ENCODE measurements at regions not wholly inside any gene's neighbourhood (a gene's known extent, or its start where the extent isn't known, plus 50 kb on each side); places are given as distances from the start of the nearest gene placed in this dataset.

GRCh38 chr13:73754727-73755292 is 379.4 kb downstream of the KLF12 start:
- H3K4me2 ChIP-seq, result no peak overlapping the region
- no peaks in the 10 kb centered on the region for H3K9me3 ChIP-seq (replicated peaks in 1 of 11)
- H4K20me1 ChIP-seq, result no peaks in the 10 kb centered on the region
- H3K27ac ChIP-seq, result no peak overlapping the region
- H3K27me3 ChIP-seq, result no peaks in the 10 kb centered on the region
- peaks cover 0 to 29% (median 15%) of the 10 kb centered on the region in 11 experiments; a peak in 12 of 22 replicates for H3K36me3 ChIP-seq
- H3K9ac ChIP-seq, result no peak overlapping the region
- no peak for TF ChIP-seq Cebpa-rat (IDR thresholded peaks at IDR 0.05)
- H3K4me1 ChIP-seq, result no peaks in the 10 kb centered on the region
- H3K4me3 ChIP-seq, result no peak overlapping the region

- Histone ChIP-seq H3K27me3 (no peaks in the 10 kb centered on the region), H3K9me3 (replicated peaks in 1 of 11) (no peaks in the 10 kb centered on the region), H3K9ac (no peak overlapping the region), H4K20me1 (no peaks in the 10 kb centered on the region), H3K4me1 (no peaks in the 10 kb centered on the region), H3K4me3 (no peak overlapping the region), H3K4me2 (no peak overlapping the region), H3K36me3 (peaks cover 0 to 34% (median 19%) of the 10 kb centered on the region in 11 experiments; a peak in 11 of 22 replicates), H3K27ac (no peak overlapping the region)
- TF ChIP-seq Cebpa-rat (IDR thresholded peaks at IDR 0.05), result no peak
These were observed 380.0 kb downstream of the KLF12 start for GRCh38 chr13:73754241-73754640.

- Histone ChIP-seq H3K36me3 (peaks cover 6 to 48% (median 28%) of the 10 kb centered on the region in 11 experiments; a peak in 17 of 22 replicates), H3K4me2 (no peak overlapping the region), H3K27ac (no peak overlapping the region), H3K9ac (no peak overlapping the region), H3K27me3 (no peaks in the 10 kb centered on the region), H4K20me1 (no peaks in the 10 kb centered on the region), H3K4me1 (no peaks in the 10 kb centered on the region), H3K4me3 (no peak overlapping the region), H3K9me3 (replicated peaks in 1 of 11) (peaks cover 0 to 10% (median 8%) of the 10 kb centered on the region in 11 experiments; a peak in 10 of 22 replicates)
- no peak for TF ChIP-seq Cebpa-rat (IDR thresholded peaks at IDR 0.05)
These were observed 382.9 kb downstream of the KLF12 start for GRCh38 chr13:73751290-73751689.

GRCh38 chr13:73748404-73748803 is 385.8 kb downstream of the KLF12 start:
- Histone ChIP-seq H3K9me3 (replicated peaks in 1 of 11) (peaks cover 0 to 10% (median 8%) of the 10 kb centered on the region in 11 experiments; a peak in 10 of 22 replicates), H3K36me3 (peaks cover 6 to 44% (median 28%) of the 10 kb centered on the region in 11 experiments; a peak in 18 of 22 replicates), H3K4me1 (no peaks in the 10 kb centered on the region), H4K20me1 (no peaks in the 10 kb centered on the region), H3K9ac (no peak overlapping the region), H3K4me2 (no peak overlapping the region), H3K27me3 (no peaks in the 10 kb centered on the region), H3K4me3 (no peak overlapping the region), H3K27ac (no peak overlapping the region)
- no peak for TF ChIP-seq Cebpa-rat (IDR thresholded peaks at IDR 0.05)

- no peak for TF ChIP-seq Cebpa-rat (IDR thresholded peaks at IDR 0.05)
- Histone ChIP-seq H3K9me3 (replicated peaks in 1 of 11) (peaks cover 0 to 10% (median 8%) of the 10 kb centered on the region in 11 experiments; a peak in 10 of 22 replicates), H3K4me3 (no peak overlapping the region), H3K27ac (no peak overlapping the region), H3K27me3 (no peaks in the 10 kb centered on the region), H3K36me3 (peaks cover 2 to 25% (median 18%) of the 10 kb centered on the region in 11 experiments; a peak in 15 of 22 replicates), H4K20me1 (no peaks in the 10 kb centered on the region), H3K9ac (no peak overlapping the region), H3K4me1 (no peaks in the 10 kb centered on the region; a peak in 1 of 20 replicates), H3K4me2 (no peak overlapping the region)
These were observed 389.0 kb downstream of the KLF12 start for GRCh38 chr13:73745190-73745589.

- Histone ChIP-seq H3K36me3 (peaks cover 0 to 14% (median under 1%) of the 10 kb centered on the region in 11 experiments; a peak in 2 of 22 replicates), H3K9me3 (replicated peaks in 1 of 11) (no peaks in the 10 kb centered on the region; a peak in 1 of 22 replicates), H3K4me1 (no peaks in the 10 kb centered on the region; a peak in 1 of 20 replicates), H4K20me1 (no peaks in the 10 kb centered on the region), H3K4me2 (no peak overlapping the region), H3K4me3 (no peak overlapping the region), H3K9ac (no peak overlapping the region), H3K27ac (no peak overlapping the region), H3K27me3 (no peaks in the 10 kb centered on the region)
- no peak for TF ChIP-seq Cebpa-rat (IDR thresholded peaks at IDR 0.05)
These were observed 391.2 kb downstream of the KLF12 start for GRCh38 chr13:73742982-73743381.

- H3K27ac ChIP-seq, result no peak overlapping the region
- no peaks in the 10 kb centered on the region for H3K9me3 ChIP-seq (replicated peaks in 1 of 11)
- H3K4me1 ChIP-seq, result no peaks in the 10 kb centered on the region; a peak in 1 of 20 replicates
- peaks cover 0 to 14% (median 0%) of the 10 kb centered on the region in 11 experiments; a peak in 2 of 22 replicates for H3K36me3 ChIP-seq
- H4K20me1 ChIP-seq, result no peaks in the 10 kb centered on the region
- H3K27me3 ChIP-seq, result no peaks in the 10 kb centered on the region
- H3K4me3 ChIP-seq, result no peak overlapping the region
- H3K9ac ChIP-seq, result no peak overlapping the region
- no peak overlapping the region for H3K4me2 ChIP-seq
- TF ChIP-seq Cebpa-rat (IDR thresholded peaks at IDR 0.05), result no peak
These were observed 392.5 kb downstream of the KLF12 start for GRCh38 chr13:73741742-73742141.

GRCh38 chr13:73741111-73741510 is 393.1 kb downstream of the KLF12 start:
- no peak for TF ChIP-seq Cebpa-rat (IDR thresholded peaks at IDR 0.05)
- Histone ChIP-seq H3K27me3 (no peaks in the 10 kb centered on the region), H4K20me1 (no peaks in the 10 kb centered on the region)

GRCh38 chr13:73740666-73741065 is 393.5 kb downstream of the KLF12 start:
- Histone ChIP-seq H3K9ac (no peak overlapping the region), H3K4me1 (no peaks in the 10 kb centered on the region; a peak in 1 of 20 replicates), H4K20me1 (no peaks in the 10 kb centered on the region), H3K36me3 (peaks cover 0 to 15% (median 0%) of the 10 kb centered on the region in 11 experiments; a peak in 2 of 22 replicates), H3K4me3 (no peak overlapping the region), H3K4me2 (no peak overlapping the region), H3K27me3 (no peaks in the 10 kb centered on the region), H3K27ac (no peak overlapping the region), H3K9me3 (replicated peaks in 1 of 11) (no peaks in the 10 kb centered on the region)
- TF ChIP-seq Cebpa-rat (IDR thresholded peaks at IDR 0.05), result no peak

More at GRCh38 chr13:73741111-73741510, 393.1 kb downstream of the KLF12 start:
- H3K4me3 ChIP-seq, result no peak overlapping the region
- no peak overlapping the region for H3K4me2 ChIP-seq
- H3K9ac ChIP-seq, result no peak overlapping the region
- H3K27ac ChIP-seq, result no peak overlapping the region
- H3K4me1 ChIP-seq, result no peaks in the 10 kb centered on the region; a peak in 1 of 20 replicates
- no peaks in the 10 kb centered on the region for H3K9me3 ChIP-seq (replicated peaks in 1 of 11)
- peaks cover 0 to 14% (median 0%) of the 10 kb centered on the region in 11 experiments; a peak in 2 of 22 replicates for H3K36me3 ChIP-seq

- H3K9me3 ChIP-seq (replicated peaks in 1 of 11), result no peaks in the 10 kb centered on the region
- no peak for TF ChIP-seq Cebpa-rat (IDR thresholded peaks at IDR 0.05)
- no peak overlapping the region for H3K4me2 ChIP-seq
- H3K27me3 ChIP-seq, result no peaks in the 10 kb centered on the region
- H3K9ac ChIP-seq, result no peak overlapping the region
- no peak overlapping the region for H3K27ac ChIP-seq
- H4K20me1 ChIP-seq, result no peaks in the 10 kb centered on the region
- H3K4me3 ChIP-seq, result no peak overlapping the region
- peaks cover 0 to 22% (median 3%) of the 10 kb centered on the region in 11 experiments; a peak in 3 of 22 replicates for H3K36me3 ChIP-seq
- no peaks in the 10 kb centered on the region; a peak in 1 of 20 replicates for H3K4me1 ChIP-seq
These were observed 394.8 kb downstream of the KLF12 start for GRCh38 chr13:73739394-73739793.

Measured in BLaER1 treated with 17β-estradiol and CSF1 and Interleukin-3, amounts not matched to agents 10 nM and 100 nM (cell line).